ENCODE measurements at regions not wholly inside any gene's neighbourhood (a gene's known extent, or its start where the extent isn't known, plus 50 kb on each side); places are given as distances from the start of the nearest gene placed in this dataset.

DNA sequence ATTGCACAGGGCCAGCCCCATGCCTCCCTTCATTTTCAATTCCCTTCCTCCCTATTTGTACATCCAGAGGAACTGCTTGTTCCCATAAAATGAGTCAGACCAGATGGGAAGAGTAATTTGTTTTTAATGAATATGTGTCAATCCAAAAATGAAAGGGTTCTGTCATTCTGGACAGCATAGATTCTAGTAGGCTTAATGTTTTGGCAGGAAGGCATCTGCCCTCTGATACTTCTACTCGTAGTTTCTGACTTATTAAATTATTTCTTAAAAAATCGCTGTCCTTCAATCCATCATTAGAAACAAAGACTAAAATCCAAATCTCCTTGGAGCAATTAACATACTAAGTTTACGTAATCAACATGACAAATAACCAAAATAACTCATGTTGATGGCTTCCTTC, 665.5 kb downstream of the TENT5A start:
- ChIA-PET CTCF (no interaction called here), POLR2A (ENCODE audit: low non-redundant PET) (no interaction called here)
- H3K27me3 ChIP-seq (replicated peaks; ENCODE audit: insufficient read depth, low read depth, low read length, poor library complexity) = no peaks in the 10 kb centered on the region
- no peak for DNase-seq (ENCODE audit: low spot score)
- no peak overlapping the region for H3K4me3 ChIP-seq (ENCODE audit: low read depth, low read length, poor library complexity, severe bottlenecking)
- BruUV-seq (replicated peaks) = no TSS peak
- no peak for TF ChIP-seq EZH2 (IDR thresholded peaks at IDR 0.05; ENCODE audit: borderline replicate concordance, low read depth, low read length, poor library complexity, severe bottlenecking)
- TF ChIP-seq, protein P1, sequence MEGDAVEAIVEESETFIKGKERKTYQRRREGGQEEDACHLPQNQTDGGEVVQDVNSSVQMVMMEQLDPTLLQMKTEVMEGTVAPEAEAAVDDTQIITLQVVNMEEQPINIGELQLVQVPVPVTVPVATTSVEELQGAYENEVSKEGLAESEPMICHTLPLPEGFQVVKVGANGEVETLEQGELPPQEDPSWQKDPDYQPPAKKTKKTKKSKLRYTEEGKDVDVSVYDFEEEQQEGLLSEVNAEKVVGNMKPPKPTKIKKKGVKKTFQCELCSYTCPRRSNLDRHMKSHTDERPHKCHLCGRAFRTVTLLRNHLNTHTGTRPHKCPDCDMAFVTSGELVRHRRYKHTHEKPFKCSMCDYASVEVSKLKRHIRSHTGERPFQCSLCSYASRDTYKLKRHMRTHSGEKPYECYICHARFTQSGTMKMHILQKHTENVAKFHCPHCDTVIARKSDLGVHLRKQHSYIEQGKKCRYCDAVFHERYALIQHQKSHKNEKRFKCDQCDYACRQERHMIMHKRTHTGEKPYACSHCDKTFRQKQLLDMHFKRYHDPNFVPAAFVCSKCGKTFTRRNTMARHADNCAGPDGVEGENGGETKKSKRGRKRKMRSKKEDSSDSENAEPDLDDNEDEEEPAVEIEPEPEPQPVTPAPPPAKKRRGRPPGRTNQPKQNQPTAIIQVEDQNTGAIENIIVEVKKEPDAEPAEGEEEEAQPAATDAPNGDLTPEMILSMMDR (conservative IDR thresholded peaks at IDR 0.05; ENCODE audit: low read depth, low read length) = no peak
- intact Hi-C loops (cut with micrococcal nuclease; ENCODE audit: unreplicated experiment) = no loop called here
- no peaks in the 10 kb centered on the region for H3K4me1 ChIP-seq (ENCODE audit: insufficient read depth, low read length, poor library complexity, severe bottlenecking)
- no peaks in the 10 kb centered on the region for H3K9me3 ChIP-seq (ENCODE audit: low read depth, low read length, poor library complexity, severe bottlenecking)
- H3K27ac ChIP-seq (ENCODE audit: low read depth, low read length, poor library complexity, severe bottlenecking) = no peak overlapping the region
- H3K36me3 ChIP-seq (ENCODE audit: insufficient read depth, low read length, poor library complexity, severe bottlenecking) = no peaks in the 10 kb centered on the region

DNA sequence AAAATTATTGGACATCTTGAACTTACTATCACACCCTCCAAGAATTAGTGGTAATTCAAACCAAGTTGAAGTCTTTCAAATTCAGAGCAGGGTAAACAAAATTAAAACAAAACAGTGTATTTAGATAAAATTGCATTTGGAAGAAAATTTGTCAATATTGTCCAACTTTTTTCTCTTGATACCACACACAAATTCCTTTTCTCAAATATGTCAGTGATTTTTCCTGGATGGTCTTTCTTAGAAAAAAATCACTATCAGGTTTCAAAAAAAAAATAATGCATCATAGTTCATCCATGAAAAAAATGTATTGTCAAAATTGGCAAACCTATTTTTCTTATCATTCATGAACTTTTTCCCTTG, 667.1 kb downstream of the TENT5A start:
- TF ChIP-seq EZH2 (IDR thresholded peaks at IDR 0.05; ENCODE audit: borderline replicate concordance, low read depth, low read length, poor library complexity, severe bottlenecking) = no peak
- TF ChIP-seq, protein P1 (conservative IDR thresholded peaks at IDR 0.05; ENCODE audit: low read depth, low read length) = no peak
- intact Hi-C loops (cut with micrococcal nuclease; ENCODE audit: unreplicated experiment) = no loop called here
- H3K4me3 ChIP-seq (ENCODE audit: low read depth, low read length, poor library complexity, severe bottlenecking) = no peak overlapping the region
- POLR2A ChIA-PET (ENCODE audit: low non-redundant PET) = no interaction called here
- H3K27me3 ChIP-seq (replicated peaks; ENCODE audit: insufficient read depth, low read depth, low read length, poor library complexity) = no peaks in the 10 kb centered on the region
- DNase-seq (ENCODE audit: low spot score) = no peak
- no peak overlapping the region for H3K27ac ChIP-seq (ENCODE audit: low read depth, low read length, poor library complexity, severe bottlenecking)
- H3K4me1 ChIP-seq (ENCODE audit: insufficient read depth, low read length, poor library complexity, severe bottlenecking) = no peaks in the 10 kb centered on the region
- CTCF ChIA-PET = no interaction called here
- BruUV-seq (replicated peaks) = no TSS peak
- H3K9me3 ChIP-seq (ENCODE audit: low read depth, low read length, poor library complexity, severe bottlenecking) = no peaks in the 10 kb centered on the region
- H3K36me3 ChIP-seq (ENCODE audit: insufficient read depth, low read length, poor library complexity, severe bottlenecking) = no peaks in the 10 kb centered on the region

DNA sequence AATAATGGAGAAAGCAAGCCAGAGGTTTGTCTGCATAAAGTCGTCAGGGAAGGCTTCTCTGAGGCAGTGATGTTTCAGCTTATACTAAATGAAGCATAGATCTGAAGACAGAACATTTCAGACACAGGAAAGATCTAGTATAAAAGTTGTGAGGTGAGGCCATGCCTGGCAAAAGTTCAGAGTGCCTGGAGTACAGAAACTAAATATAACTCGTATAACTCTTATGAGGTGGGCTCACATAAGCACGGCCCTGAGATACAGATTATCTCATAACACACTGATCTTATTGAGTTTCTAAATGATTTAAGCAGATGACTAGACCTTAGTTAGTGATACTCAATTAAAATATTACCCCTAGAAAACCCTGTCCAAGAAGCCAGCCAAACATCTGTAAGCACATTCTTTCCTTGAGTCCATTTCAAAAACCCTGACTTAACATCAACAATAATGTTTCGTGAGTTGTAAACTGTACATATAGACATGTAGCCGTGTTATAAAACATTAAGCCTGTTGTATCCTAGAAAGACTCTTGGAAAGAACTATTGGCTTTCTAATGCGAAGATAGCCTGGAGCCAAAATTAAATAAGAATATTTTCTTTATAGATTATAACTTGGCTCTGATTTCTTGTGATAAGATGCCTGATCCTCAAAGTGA, 667.6 kb downstream of the TENT5A start:
- Histone ChIP-seq H3K4me3 (ENCODE audit: low read depth, low read length, poor library complexity, severe bottlenecking) (no peak overlapping the region), H3K27me3 (replicated peaks; ENCODE audit: insufficient read depth, low read depth, low read length, poor library complexity) (no peaks in the 10 kb centered on the region), H3K4me1 (ENCODE audit: insufficient read depth, low read length, poor library complexity, severe bottlenecking) (no peaks in the 10 kb centered on the region), H3K36me3 (ENCODE audit: insufficient read depth, low read length, poor library complexity, severe bottlenecking) (no peaks in the 10 kb centered on the region), H3K27ac (ENCODE audit: low read depth, low read length, poor library complexity, severe bottlenecking) (no peak overlapping the region), H3K9me3 (ENCODE audit: low read depth, low read length, poor library complexity, severe bottlenecking) (no peaks in the 10 kb centered on the region)
- BruUV-seq (replicated peaks) = no TSS peak
- DNase-seq (ENCODE audit: low spot score) = no peak
- no peak for TF ChIP-seq EZH2 (IDR thresholded peaks at IDR 0.05; ENCODE audit: borderline replicate concordance, low read depth, low read length, poor library complexity, severe bottlenecking)
- TF ChIP-seq, protein P1 (conservative IDR thresholded peaks at IDR 0.05; ENCODE audit: low read depth, low read length) = no peak
- ChIA-PET POLR2A (ENCODE audit: low non-redundant PET) (no interaction called here), CTCF (no interaction called here)
- intact Hi-C loops (cut with micrococcal nuclease; ENCODE audit: unreplicated experiment) = loop anchor here (5.0 kb wide), 1 partner anchor 667 kb away; the partner anchor contains the start of gene TENT5A
